RPMI7951 (cell line): ENCODE measurements at regions not wholly inside any gene's neighbourhood (a gene's known extent, or its start where the extent isn't known, plus 50 kb on each side); places are given as distances from the start of the nearest gene placed in this dataset.
"Not testable (repeated sequence)": the region's sequence is repeated elsewhere in the genome, so short reads cannot be mapped to it uniquely, and the experiment has no call there.

Source experiments
- DNase-seq: peaks from one replicate; pipeline ENCODE4 v3.0.0-alpha.2; 2012; ENCODE audit warnings: low read depth

- not testable (repeated sequence) for DNase-seq
Observed at GRCh38 chr22:16090991-16091390, 401.2 kb downstream of the POTEH start.

GRCh38 chr22:16105121-16105520 is 415.3 kb downstream of the POTEH start:
- not testable (repeated sequence) for DNase-seq

- DNase-seq = not testable (repeated sequence)
Observed at GRCh38 chr22:16131456-16131855, 441.6 kb downstream of the POTEH start.

- no peak for DNase-seq
Observed at GRCh38 chr22:16131918-16132317, 442.1 kb downstream of the POTEH start.

GRCh38 chr22:16132598-16132997 is 442.8 kb downstream of the POTEH start:
- not testable (repeated sequence) for DNase-seq

- DNase-seq = not testable (repeated sequence)
Observed at GRCh38 chr22:16146101-16146500, 446.5 kb downstream of the CCT8L2 start.

GRCh38 chr22:16146916-16147315 is 445.7 kb downstream of the CCT8L2 start:
- peak; percentile 1 for DNase-seq

GRCh38 chr22:16177287-16177686 is 415.3 kb downstream of the CCT8L2 start:
- not testable (repeated sequence) for DNase-seq

- DNase-seq = not testable (repeated sequence)
Observed at GRCh38 chr22:16183864-16184263, 408.7 kb downstream of the CCT8L2 start.
